GM21515 (cell line): ENCODE measurements at regions not wholly inside any gene's neighbourhood (a gene's known extent, or its start where the extent isn't known, plus 50 kb on each side); places are given as distances from the start of the nearest gene placed in this dataset.

Source experiments
- ATAC-seq: cut with Tn5 transposase; IDR thresholded peaks from one replicate; pipeline ENCODE4 v1.9.1; 2021; ENCODE audit not compliant: unreplicated experiment

- no peak for ATAC-seq
These were observed 51.0 kb upstream of the VEGFC start for GRCh38 chr4:176843710-176844109.

DNA sequence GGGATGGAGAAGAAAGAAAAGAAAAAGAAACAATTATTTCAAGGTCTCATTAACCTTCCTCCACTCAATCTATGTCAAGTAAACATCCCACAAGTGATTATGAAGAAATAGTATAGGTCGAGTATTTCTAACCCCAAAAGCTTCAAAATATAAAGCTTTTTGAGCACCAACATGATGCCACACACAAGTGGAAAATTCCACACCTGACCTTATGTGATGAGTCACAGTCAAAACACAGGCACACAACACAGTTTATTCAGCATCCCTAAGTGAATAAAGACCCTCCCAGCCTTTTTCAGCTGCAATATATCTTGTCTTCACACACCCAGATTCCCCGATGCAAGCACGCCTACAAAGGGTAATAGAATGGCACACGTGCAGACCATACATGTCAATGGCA lies 51.7 kb upstream of the VEGFC start:
- ATAC-seq: no peak

DNA sequence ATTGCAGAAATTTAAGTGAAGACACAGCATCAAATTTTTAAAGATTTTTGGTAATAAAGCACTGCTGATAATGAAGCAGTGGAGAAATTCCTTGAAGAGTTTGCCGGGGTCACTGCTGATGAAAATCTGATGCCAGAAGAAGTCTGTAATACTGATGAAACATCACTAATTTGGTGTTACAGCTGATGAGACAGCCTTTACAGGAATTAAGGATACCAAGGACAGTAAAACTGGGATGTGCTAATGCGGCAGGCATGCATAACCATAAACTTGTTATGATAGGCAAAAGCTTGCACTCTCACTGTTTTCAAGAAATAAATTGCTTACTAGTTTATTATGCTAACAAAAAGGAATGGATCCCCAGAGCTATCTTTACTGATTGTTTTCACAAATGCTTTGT lies 52.9 kb upstream of the VEGFC start:
- no peak for ATAC-seq

DNA sequence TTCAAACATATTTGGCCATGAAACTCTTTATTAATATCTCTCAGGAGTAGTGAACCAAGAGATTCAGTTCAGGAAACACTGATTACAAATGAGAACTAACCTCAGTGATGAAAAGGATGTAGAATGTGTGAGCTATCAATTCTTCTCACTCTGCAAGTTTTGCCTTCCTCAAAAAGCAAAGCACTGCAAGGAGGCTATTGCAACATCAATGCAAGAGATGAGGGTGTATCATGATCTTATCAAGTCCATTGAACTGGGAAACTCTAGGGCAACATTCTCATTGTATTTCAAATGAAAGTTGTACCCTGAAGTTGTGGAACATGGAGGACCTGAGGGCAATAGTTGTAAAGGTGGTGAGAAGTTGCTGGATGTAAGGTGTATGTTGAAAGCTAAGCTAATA lies 56.4 kb upstream of the VEGFC start:
- ATAC-seq: no peak

DNA sequence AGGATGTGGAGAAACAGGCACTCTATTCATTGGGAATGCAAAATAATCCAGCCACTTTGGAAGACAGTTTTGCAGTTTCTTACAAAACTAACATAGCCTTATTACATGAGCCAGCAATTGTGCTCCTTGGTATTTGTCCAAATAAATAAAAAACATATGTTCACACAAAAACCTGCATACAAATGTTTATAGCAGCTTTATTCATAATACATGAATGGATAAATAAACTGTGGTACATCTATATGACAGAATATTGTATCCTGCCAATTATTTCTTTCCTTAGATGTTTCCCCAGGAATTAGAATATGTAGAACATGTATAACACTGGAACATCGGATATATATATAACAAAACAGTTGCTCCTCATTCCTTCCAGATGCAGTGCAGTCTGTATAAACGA lies 57.7 kb upstream of the VEGFC start:
- no peak for ATAC-seq

- no peak for ATAC-seq
These were observed 63.7 kb upstream of the VEGFC start for GRCh38 chr4:176856421-176856820.

DNA sequence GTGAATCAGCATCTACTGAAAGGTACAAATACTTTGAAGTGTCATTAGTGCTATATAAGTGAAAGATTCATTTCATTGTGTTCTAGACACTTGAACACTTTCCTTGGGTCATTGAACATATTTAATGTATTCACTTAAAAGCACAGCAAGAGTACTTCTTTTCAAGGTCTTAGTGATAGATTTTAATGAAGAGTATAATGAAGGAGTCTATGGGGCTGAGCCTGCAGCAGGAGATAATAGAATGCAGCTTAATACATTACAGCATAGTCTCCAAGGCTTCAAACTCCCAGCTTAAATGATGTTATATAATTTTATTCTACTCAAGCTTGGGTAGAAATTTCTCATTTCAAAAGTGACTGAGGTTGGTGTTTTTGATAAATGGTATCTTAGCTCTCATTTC lies 66.1 kb upstream of the VEGFC start:
- ATAC-seq: no peak

DNA sequence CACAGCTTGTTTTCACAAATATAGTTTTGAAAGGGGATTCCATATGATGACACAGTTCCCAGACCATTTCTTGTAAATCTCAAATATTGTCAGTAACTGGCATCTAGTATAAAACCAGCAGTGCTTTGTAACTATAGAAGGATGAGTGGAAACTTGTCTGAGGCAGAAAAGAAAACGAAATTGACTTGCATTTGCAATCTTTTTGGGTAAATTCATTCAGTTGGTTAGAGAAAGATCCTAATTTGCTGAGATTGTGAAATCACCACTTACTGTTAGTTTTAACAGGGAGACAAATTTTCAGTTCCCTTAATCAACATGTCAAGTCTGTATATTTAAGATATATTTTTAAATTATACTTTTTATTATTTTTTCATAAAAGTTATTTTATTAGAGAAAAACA lies 71.5 kb upstream of the VEGFC start:
- no peak for ATAC-seq

GRCh38 chr4:176868676-176869075 lies 76.0 kb upstream of the VEGFC start:
- no peak for ATAC-seq

GRCh38 chr4:176872461-176872860 lies 79.7 kb upstream of the VEGFC start:
- no peak for ATAC-seq

GRCh38 chr4:176874721-176875445 lies 82.2 kb upstream of the VEGFC start:
- no peak for ATAC-seq

DNA sequence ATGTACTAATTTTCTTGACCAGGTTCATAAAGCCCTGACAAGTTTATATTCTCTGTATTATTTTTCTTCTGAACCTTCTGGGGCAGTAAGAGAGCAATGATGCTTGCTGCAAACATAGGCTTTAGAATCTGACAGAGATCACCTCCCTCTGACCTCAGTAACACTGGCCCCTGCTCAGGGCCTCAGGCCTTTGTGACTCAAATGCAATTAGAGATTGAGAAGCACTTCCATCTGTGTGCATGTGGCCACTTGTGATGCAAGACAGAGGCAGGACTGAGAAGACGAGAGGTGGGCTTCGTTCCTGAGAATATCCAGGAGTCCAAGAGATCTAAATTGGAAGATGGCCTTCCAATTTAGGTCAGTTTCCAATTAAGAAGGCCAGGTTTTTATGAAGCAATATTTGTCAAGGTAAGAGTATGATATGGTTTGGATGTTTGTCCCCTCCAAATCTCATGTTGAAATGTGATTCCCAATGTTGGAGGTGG lies 82.8 kb upstream of the VEGFC start:
- ATAC-seq: no peak

DNA sequence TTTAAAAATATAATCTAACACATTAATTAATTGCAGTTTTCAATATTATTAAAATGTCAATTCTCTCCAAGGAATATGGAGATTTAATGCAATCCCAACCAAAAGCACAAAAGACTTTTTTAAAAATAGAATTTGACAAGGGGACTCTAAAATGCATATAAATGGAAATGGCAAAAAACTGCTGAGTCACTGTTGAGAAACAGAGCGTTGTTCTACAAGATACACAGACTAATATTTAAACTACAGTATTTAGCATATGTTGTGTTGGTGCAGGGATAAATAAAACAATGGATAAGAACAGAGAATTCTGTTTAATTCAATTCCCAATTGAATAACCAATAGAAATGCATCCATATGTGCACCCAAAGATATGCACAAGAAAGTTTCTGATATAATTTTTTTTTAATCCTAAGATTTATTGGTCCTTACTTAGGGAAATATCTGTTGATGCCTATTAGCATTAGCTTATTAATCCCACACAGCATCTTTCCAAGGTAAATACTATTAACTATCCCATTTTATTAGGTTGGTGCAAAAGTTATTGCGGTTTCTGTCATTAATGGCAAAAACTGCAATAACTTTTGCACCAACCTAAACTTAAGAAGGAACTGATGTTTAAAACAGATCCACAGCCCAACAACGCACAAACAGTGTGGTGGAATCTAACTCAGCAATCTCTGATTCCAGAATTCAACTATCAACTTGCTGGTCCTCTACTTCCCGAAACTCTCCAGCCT lies 86.8 kb upstream of the VEGFC start:
- no peak for ATAC-seq

DNA sequence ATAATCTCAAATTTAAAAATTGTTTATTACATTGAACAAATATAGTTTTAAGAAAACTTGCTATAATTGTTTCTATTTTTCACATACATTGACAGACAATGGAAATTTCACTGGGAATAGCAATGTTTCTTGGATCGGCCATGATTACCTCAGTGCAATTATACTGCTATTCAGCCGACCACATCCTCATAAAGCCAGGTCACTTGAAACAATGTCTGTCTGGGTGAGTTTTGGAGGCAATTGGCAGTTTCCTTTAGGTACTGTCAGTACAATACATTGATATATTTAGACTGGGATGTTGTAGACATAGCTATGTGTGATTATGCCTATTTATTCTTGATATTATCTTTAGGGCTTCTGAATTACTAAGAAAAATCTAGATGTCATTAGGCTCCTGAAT lies 89.5 kb upstream of the VEGFC start:
- no peak for ATAC-seq

GRCh38 chr4:176883108-176883550 lies 90.4 kb upstream of the VEGFC start:
- no peak for ATAC-seq

DNA sequence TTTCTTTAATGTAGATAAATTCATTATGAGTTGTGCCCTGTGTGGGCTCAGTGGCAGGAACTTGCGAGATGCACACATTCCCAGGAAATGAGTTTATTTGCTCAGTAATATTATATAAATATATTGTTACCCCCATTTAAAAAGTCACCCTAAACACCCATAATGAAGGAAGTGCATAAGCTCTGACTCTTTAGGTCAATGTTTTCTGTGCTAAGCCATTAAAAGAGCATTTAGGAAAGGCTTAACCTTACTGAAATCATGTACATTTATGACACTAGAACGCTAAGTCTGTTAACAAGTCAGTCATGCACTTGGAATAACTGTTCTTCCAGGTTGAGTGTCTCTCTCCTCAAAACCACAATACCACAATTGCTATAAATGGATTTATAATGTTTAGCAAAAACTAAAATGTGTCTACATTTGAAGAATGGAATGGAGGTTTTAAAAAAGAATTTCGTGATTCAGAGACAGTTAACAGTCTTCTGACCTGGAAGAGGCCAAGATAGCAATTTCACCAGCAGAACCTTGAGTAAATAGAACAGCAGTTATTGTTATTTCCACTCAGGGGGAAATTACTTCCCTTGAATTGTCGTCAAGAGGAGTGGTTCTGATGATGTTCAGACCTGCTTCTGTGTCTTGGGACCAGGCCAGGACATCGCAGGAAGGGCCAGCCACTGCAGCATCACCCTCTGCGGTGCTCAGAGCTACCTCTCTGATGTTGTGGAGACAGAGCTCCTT lies 91.1 kb upstream of the VEGFC start:
- no peak for ATAC-seq

DNA sequence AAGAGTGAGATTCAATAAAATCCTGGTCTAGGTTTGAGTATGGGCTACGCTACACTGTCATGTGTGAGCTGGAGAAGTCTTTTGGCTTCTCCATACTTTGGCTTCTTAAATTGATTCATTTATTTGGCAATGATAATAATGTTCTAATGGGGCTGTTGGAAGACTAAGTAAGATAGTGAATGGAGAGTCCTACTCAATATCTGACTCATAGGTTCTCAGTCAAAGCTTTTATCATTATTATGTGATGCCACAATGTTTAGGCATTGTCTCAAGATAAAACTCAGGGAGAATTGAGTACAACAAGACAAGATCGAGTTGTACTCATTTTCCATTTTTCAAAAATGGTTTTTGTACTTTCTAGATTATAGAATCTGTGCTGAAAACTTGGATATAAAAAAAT lies 92.5 kb upstream of the VEGFC start:
- no peak for ATAC-seq

GRCh38 chr4:176886135-176886534 lies 93.4 kb upstream of the VEGFC start:
- no peak for ATAC-seq

- no peak for ATAC-seq
These were observed 97.1 kb upstream of the VEGFC start for GRCh38 chr4:176889776-176890175.

- ATAC-seq: no peak
These were observed 101.8 kb upstream of the VEGFC start for GRCh38 chr4:176894498-176894897.

DNA sequence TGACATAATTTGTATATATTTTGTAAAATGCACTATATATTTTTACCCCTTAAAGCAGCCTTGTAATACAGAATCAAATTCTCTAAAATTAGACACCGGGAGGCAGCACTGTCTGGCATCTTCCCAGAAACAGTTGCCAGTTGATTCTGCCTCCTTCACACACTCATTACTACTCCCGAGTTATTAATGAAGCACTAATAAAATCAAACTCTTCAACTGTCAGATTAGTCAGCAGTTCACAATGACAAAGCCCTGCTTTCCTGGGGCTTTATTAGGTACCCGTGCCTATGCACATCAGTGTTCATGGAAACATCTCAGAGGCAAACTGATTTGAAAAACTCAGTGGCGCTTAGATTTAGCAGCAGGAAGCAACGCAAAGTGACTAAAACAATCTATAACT lies 103.5 kb upstream of the VEGFC start:
- no peak for ATAC-seq

DNA sequence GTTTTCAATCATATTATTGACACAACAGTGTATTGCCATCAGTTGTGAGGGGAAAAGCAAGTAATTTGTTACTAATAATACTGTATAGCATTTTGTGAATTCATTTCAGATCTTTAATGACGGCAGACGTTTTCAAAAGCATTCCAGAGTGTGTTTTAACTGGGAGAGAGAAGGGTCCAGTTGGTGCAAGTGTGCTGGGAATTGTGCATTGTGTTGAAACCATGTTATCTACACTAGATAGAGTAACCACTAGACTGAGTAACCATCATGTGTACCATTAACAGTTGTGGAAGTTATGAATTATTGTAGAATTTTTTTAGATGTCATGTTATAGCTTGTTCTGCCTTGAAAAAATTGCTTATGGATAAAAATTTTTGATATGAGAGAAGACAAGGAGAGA lies 104.5 kb upstream of the VEGFC start:
- ATAC-seq: no peak
